HG03460 (cell line): ENCODE measurements at regions not wholly inside any gene's neighbourhood (a gene's known extent, or its start where the extent isn't known, plus 50 kb on each side); places are given as distances from the start of the nearest gene placed in this dataset.

Source experiments
- ATAC-seq: cut with Tn5 transposase; IDR thresholded peaks from one replicate; pipeline ENCODE4 v1.9.1; 2021; ENCODE audit not compliant: unreplicated experiment

- ATAC-seq = no peak
Observed at GRCh38 chr5:91722736-91723467, 339.8 kb upstream of the ARRDC3 start.

GRCh38 chr5:91712718-91713117 is 329.6 kb upstream of the ARRDC3 start:
- ATAC-seq = no peak

GRCh38 chr5:91707521-91707841 is 324.4 kb upstream of the ARRDC3 start:
- no peak for ATAC-seq

- no peak for ATAC-seq
Observed at GRCh38 chr5:91706785-91707520, 323.8 kb upstream of the ARRDC3 start.

- ATAC-seq = no peak
Observed at GRCh38 chr5:91703128-91703527, 320.0 kb upstream of the ARRDC3 start.

GRCh38 chr5:91699429-91699828 is 316.3 kb upstream of the ARRDC3 start:
- no peak for ATAC-seq

- no peak for ATAC-seq
Observed at GRCh38 chr5:91691592-91691991, 308.5 kb upstream of the ARRDC3 start.

- no peak for ATAC-seq
Observed at GRCh38 chr5:91690921-91691320, 307.8 kb upstream of the ARRDC3 start.

- no peak for ATAC-seq
Observed at GRCh38 chr5:91687430-91687829, 304.3 kb upstream of the ARRDC3 start.

- ATAC-seq = no peak
Observed at GRCh38 chr5:91684625-91685024, 301.5 kb upstream of the ARRDC3 start.

GRCh38 chr5:91670563-91670962 is 287.4 kb upstream of the ARRDC3 start:
- ATAC-seq = no peak

GRCh38 chr5:91670122-91670521 is 287.0 kb upstream of the ARRDC3 start:
- ATAC-seq = no peak

- no peak for ATAC-seq
Observed at GRCh38 chr5:91668261-91668660, 285.1 kb upstream of the ARRDC3 start.

- no peak for ATAC-seq
Observed at GRCh38 chr5:91652678-91653077, 269.6 kb upstream of the ARRDC3 start.

- no peak for ATAC-seq
Observed at GRCh38 chr5:91651704-91652103, 268.6 kb upstream of the ARRDC3 start.

- no peak for ATAC-seq
Observed at GRCh38 chr5:91645347-91645746, 262.2 kb upstream of the ARRDC3 start.

- no peak for ATAC-seq
Observed at GRCh38 chr5:91643797-91644196, 260.7 kb upstream of the ARRDC3 start.

GRCh38 chr5:91642581-91642980 is 259.5 kb upstream of the ARRDC3 start:
- ATAC-seq = no peak

- ATAC-seq = peak; percentile 53
Observed at GRCh38 chr5:91641730-91642350, 258.7 kb upstream of the ARRDC3 start.

GRCh38 chr5:91639744-91640143 is 256.6 kb upstream of the ARRDC3 start:
- no peak for ATAC-seq

GRCh38 chr5:91638010-91638409 is 254.9 kb upstream of the ARRDC3 start:
- ATAC-seq = no peak
